Skeletal muscle tissue (tissue), 3 donors: ENCODE measurements at regions not wholly inside any gene's neighbourhood (a gene's known extent, or its start where the extent isn't known, plus 50 kb on each side); places are given as distances from the start of the nearest gene placed in this dataset.

Experiments used
- H3K27ac ChIP-seq: one replicate; pipeline ENCODE4 v1.7.0; 2013; ENCODE audit warnings: mild to moderate bottlenecking, low read depth, low read length, inconsistent platforms
- H3K27me3 ChIP-seq, 3 donors: one replicate each; pipeline ENCODE4 v1.7.0; 2013; ENCODE audit warnings: low read length in 3 of 3; ENCODE audit not compliant: control insufficient read depth in 3 of 3, insufficient read depth in 3 of 3
- H3K36me3 ChIP-seq, 3 donors: one replicate each; pipeline ENCODE4 v1.7.0; 2013; ENCODE audit warnings: low read length in 3 of 3; ENCODE audit not compliant: control insufficient read depth in 3 of 3, insufficient read depth in 3 of 3
- H3K4me1 ChIP-seq, 3 donors: one replicate each; pipeline ENCODE4 v1.7.0; 2013; ENCODE audit warnings: low read length in 3 of 3, mild to moderate bottlenecking in 3 of 3; ENCODE audit not compliant: control insufficient read depth in 3 of 3, insufficient read depth in 3 of 3
- H3K4me3 ChIP-seq, 3 donors: one replicate each; pipeline ENCODE4 v1.7.0; 2013; ENCODE audit warnings: low read length in 3 of 3
- H3K9ac ChIP-seq, 3 donors: one replicate each; pipeline ENCODE4 v1.7.0; 2013; ENCODE audit warnings: low read length in 3 of 3, mild to moderate bottlenecking in 3 of 3, moderate library complexity in 2 of 3, low read depth in 1 of 3
- H3K9me3 ChIP-seq, 3 donors: one replicate each; pipeline ENCODE4 v1.7.0; 2013; ENCODE audit warnings: low read length in 3 of 3; ENCODE audit not compliant: control insufficient read depth in 3 of 3
- donor health status: Osteomylitis.

GRCh38 chr3:116974702-116975101, 265.1 kb downstream of the TUSC7 start:
- H3K4me3 ChIP-seq: no peak overlapping the region
- no peak overlapping the region for H3K27ac ChIP-seq
- no peaks in the 10 kb centered on the region for H3K36me3 ChIP-seq
- no peaks in the 10 kb centered on the region for H3K4me1 ChIP-seq
- no peak overlapping the region for H3K9ac ChIP-seq
- no peaks in the 10 kb centered on the region for H3K27me3 ChIP-seq
- H3K9me3 ChIP-seq: no peaks in the 10 kb centered on the region

GRCh38 chr3:116977441-116977840, 267.9 kb downstream of the TUSC7 start:
- no peak overlapping the region for H3K27ac ChIP-seq
- no peaks in the 10 kb centered on the region for H3K27me3 ChIP-seq
- no peaks in the 10 kb centered on the region for H3K36me3 ChIP-seq

DNA sequence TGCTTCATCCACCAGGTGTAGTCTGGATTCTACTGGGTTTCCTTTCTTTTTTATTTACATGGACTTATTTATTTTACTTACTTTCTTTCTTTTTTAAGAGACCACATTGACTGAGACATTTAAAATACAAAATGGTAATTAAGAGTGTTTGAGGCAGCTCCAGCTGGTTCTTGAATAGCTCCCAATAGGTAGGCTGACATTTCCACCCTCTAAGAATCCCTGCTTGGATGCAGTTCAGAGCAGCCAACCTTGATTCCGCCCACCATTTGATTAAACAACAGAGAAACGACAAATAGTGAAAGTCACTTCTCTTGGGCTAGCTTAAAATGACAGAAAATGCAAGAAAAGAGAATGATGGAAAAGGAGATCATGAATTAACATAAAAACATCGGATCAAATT, 270.5 kb downstream of the TUSC7 start:
- Histone ChIP-seq H3K9me3 (no peaks in the 10 kb centered on the region), H3K9ac (no peak overlapping the region), H3K4me1 (no peaks in the 10 kb centered on the region), H3K27me3 (no peaks in the 10 kb centered on the region), H3K27ac (no peak overlapping the region), H3K4me3 (no peak overlapping the region), H3K36me3 (no peaks in the 10 kb centered on the region)

More at GRCh38 chr3:116977441-116977840, 267.9 kb downstream of the TUSC7 start:
- Histone ChIP-seq H3K9me3 (no peaks in the 10 kb centered on the region), H3K9ac (no peak overlapping the region), H3K4me3 (no peak overlapping the region), H3K4me1 (no peaks in the 10 kb centered on the region)

DNA sequence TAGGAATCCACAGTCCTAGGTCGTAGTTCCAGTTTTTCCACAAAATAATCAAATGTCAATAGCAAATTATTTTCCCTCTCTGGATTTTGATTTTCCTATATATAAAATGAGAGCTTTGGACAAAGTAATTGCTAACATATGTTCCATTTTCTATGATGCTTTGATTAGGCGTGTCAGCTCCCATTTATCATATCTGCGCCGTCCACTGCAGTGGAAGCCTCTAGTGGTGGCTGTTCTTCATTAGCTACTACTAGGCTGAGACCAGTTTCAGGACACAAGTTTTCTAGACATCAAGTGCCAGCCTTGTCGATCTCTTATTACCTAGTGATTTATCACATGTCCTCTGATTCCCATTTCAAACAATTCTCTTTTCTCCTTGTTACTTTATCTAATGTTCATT, 271.5 kb downstream of the TUSC7 start:
- Histone ChIP-seq H3K27me3 (no peaks in the 10 kb centered on the region), H3K9ac (no peak overlapping the region), H3K9me3 (no peaks in the 10 kb centered on the region), H3K27ac (no peak overlapping the region), H3K4me3 (no peak overlapping the region), H3K4me1 (no peaks in the 10 kb centered on the region), H3K36me3 (no peaks in the 10 kb centered on the region)

GRCh38 chr3:116984301-116984700, 274.7 kb downstream of the TUSC7 start:
- no peak overlapping the region for H3K4me3 ChIP-seq
- H3K27ac ChIP-seq: no peak overlapping the region
- no peaks in the 10 kb centered on the region for H3K9me3 ChIP-seq
- H3K4me1 ChIP-seq: no peaks in the 10 kb centered on the region
- H3K9ac ChIP-seq: no peak overlapping the region
- H3K27me3 ChIP-seq: no peaks in the 10 kb centered on the region
- H3K36me3 ChIP-seq: no peaks in the 10 kb centered on the region

DNA sequence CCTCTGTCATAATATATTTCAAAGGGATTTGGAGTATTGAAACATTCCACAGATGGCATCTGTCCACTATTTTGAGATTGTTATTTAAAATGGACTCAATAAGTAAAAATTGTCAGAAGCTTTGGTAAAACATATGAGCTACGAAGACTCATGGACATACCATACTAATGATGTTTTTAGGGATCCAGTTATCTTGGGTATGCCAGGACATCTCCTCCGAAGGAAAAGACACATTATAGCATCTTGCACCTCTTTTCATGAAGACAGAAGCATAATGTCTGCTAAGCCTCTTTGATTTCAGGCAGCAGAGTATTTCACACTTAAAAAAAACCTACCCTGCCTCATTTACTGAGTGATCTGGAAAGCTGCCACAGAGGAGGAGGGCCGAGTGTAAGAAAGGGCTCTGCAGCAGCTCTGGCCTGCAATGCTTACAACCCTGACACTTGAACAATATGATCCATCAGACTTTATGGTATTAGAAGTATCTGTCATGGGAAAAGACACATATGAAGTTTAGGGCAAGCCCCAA, 284.8 kb downstream of the TUSC7 start:
- Histone ChIP-seq H3K9ac (no peak overlapping the region), H3K27ac (no peak overlapping the region), H3K4me1 (no peaks in the 10 kb centered on the region), H3K4me3 (no peak overlapping the region), H3K27me3 (no peaks in the 10 kb centered on the region), H3K36me3 (no peaks in the 10 kb centered on the region), H3K9me3 (no peaks in the 10 kb centered on the region)

- no peak overlapping the region for H3K27ac ChIP-seq
- no peaks in the 10 kb centered on the region for H3K9me3 ChIP-seq
- H3K27me3 ChIP-seq: no peaks in the 10 kb centered on the region
- H3K36me3 ChIP-seq: no peaks in the 10 kb centered on the region
- H3K9ac ChIP-seq: no peak overlapping the region
- no peaks in the 10 kb centered on the region for H3K4me1 ChIP-seq
- no peak overlapping the region for H3K4me3 ChIP-seq
Observed at GRCh38 chr3:117003501-117003900, 293.9 kb downstream of the TUSC7 start.

GRCh38 chr3:117005274-117005673, 295.7 kb downstream of the TUSC7 start:
- H3K36me3 ChIP-seq: no peaks in the 10 kb centered on the region
- H3K4me1 ChIP-seq: no peaks in the 10 kb centered on the region
- no peak overlapping the region for H3K27ac ChIP-seq
- no peaks in the 10 kb centered on the region for H3K9me3 ChIP-seq
- H3K4me3 ChIP-seq: no peak overlapping the region
- H3K9ac ChIP-seq: no peak overlapping the region
- no peaks in the 10 kb centered on the region for H3K27me3 ChIP-seq

DNA sequence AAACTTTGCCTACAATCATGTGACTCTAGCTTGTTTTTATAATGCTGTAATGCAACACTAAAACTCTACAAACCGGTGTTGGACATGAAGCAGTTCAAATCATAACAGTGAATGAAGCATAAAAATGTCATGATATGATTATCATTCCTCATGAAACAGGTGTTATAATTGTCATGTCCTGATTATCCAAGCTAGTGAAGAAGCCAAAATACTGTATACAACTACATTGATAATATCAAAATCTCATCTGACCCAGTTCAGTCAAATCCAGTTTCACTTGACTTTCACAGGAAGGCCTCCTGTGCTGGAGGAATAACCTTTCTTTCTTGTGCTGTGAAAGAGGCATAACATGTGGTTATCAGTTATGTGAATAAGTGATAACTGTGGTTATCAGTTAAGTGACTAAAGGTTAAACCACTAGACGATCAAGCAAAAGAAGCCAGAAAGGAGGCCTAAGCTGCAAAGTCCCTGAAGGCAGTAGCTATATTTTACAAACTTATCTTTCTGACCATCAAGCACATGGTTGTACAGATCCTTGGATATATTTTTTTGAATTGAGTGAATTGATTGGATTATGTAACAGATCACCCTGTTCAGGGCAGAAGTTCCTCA, 296.4 kb downstream of the TUSC7 start:
- H3K4me1 ChIP-seq: no peaks in the 10 kb centered on the region
- H3K27ac ChIP-seq: no peak overlapping the region
- H3K4me3 ChIP-seq: no peak overlapping the region
- H3K9ac ChIP-seq: no peak overlapping the region
- H3K27me3 ChIP-seq: no peaks in the 10 kb centered on the region
- no peaks in the 10 kb centered on the region for H3K9me3 ChIP-seq
- H3K36me3 ChIP-seq: no peaks in the 10 kb centered on the region

DNA sequence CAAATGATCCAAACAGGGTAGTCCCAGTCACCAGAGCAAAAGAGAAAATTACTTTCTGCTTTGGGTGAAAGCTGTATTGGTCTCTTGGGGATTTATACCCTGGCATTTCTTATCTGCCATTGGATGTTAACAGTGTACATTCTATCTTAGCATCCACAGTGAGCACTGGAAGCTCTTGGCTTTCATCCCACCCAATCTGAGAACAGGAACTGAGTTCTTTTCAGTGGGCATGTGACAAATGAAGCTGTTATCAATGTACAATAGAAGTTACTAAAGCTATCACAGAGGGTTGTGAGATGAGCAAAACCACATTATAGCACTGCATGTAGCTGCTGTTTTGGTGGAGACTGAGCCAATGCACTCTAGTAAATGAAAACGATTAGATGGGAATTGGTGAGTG, 300.7 kb downstream of the TUSC7 start:
- Histone ChIP-seq H3K36me3 (no peaks in the 10 kb centered on the region), H3K27me3 (no peaks in the 10 kb centered on the region), H3K4me3 (no peak overlapping the region), H3K27ac (no peak overlapping the region), H3K9ac (no peak overlapping the region), H3K9me3 (no peaks in the 10 kb centered on the region), H3K4me1 (no peaks in the 10 kb centered on the region)
